Right cardiac atrium (tissue), 5 donors: ENCODE measurements at regions not wholly inside any gene's neighbourhood (a gene's known extent, or its start where the extent isn't known, plus 50 kb on each side); places are given as distances from the start of the nearest gene placed in this dataset.

Experiments used
- ATAC-seq, 2 donors: fragments of 200-7000 bp; cut with Tn5 transposase; one replicate each; pipeline versions ENCODE4 v1.8.0 to v1.9.1; 2020; ENCODE audit warnings: moderate library complexity in 2 of 2, mild to moderate bottlenecking in 1 of 2
- DNase-seq, 3 donors: peaks; one replicate each; pipeline ENCODE4 v3.0.0-alpha.2; 2020
- H3K27ac ChIP-seq: one replicate; pipeline ENCODE4 v1.5.1; 2013; ENCODE audit warnings: mild to moderate bottlenecking, low read length, control low read depth, moderate library complexity
- H3K27me3 ChIP-seq: one replicate; pipeline ENCODE4 v1.6.1; 2013; ENCODE audit not compliant: control insufficient read depth, insufficient read depth
- H3K4me1 ChIP-seq: one replicate; pipeline ENCODE4 v1.6.1; 2013; ENCODE audit warnings: low read length; ENCODE audit not compliant: control insufficient read depth, insufficient read depth
- H3K4me3 ChIP-seq: one replicate; pipeline ENCODE4 v1.5.1; 2013; ENCODE audit warnings: low read length, control low read depth
- H3K9me3 ChIP-seq: one replicate; pipeline ENCODE4 v1.6.1; 2013; ENCODE audit warnings: low read length; ENCODE audit not compliant: control insufficient read depth
- WGBS: extraction: QIAGEN DNeasy Blood & Tissue Kit; methylation state at CpG from one replicate; pipeline ENCODE4 v1.1.7; 2013; 5-methylcytosine and 5-hydroxymethylcytosine counted together
- intact Hi-C, 4 donors: fragments of 100-400 bp; cut with DNase I; formaldehyde crosslinking; loops; one replicate each; pipeline versions ENCODE4 v1.11.0 to v1.14.0; 2022 to 2023
- donor health status: healthy with polysubstance abuse.
- donor health status: DM: no; HTN: yes; CAD: no.
- donor health status: DM: no; HTN: no; CAD: no.
- donor health status: DM: no; HTN: yes; CAD: no; lungs with severe emphysema.
- donor health status: DM: yes; HTN: yes; CAD: no.

- H3K4me3 ChIP-seq = no peak overlapping the region
- no peaks in the 10 kb centered on the region for H3K4me1 ChIP-seq
- no peak for DNase-seq
- no peaks in the 10 kb centered on the region for H3K9me3 ChIP-seq
- ATAC-seq = no peak
- intact Hi-C loops = no loop called here
- H3K27me3 ChIP-seq = no peaks in the 10 kb centered on the region
- no peak overlapping the region for H3K27ac ChIP-seq
Measured at GRCh38 chr14:28077021-28077420, 689.6 kb upstream of the FOXG1 start.

- DNase-seq = no peak
- Histone ChIP-seq H3K4me1 (no peaks in the 10 kb centered on the region), H3K4me3 (no peak overlapping the region), H3K27me3 (no peaks in the 10 kb centered on the region), H3K27ac (no peak overlapping the region), H3K9me3 (no peaks in the 10 kb centered on the region)
- 78% methylated on average over 3 of the region's 3 CpGs for WGBS
- intact Hi-C loops = no loop called here
- no peak for ATAC-seq
Measured at GRCh38 chr14:28083389-28083788, 683.2 kb upstream of the FOXG1 start.

GRCh38 chr14:28088125-28088524, 678.5 kb upstream of the FOXG1 start:
- WGBS = 71% methylated on average over 5 of the region's 5 CpGs
- no peaks in the 10 kb centered on the region for H3K9me3 ChIP-seq
- no peak overlapping the region for H3K4me3 ChIP-seq
- H3K4me1 ChIP-seq = no peaks in the 10 kb centered on the region
- DNase-seq (no peak), ATAC-seq (no peak)
- intact Hi-C loops = no loop called here
- H3K27me3 ChIP-seq = no peaks in the 10 kb centered on the region
- H3K27ac ChIP-seq = no peak overlapping the region

- H3K27ac ChIP-seq = no peak overlapping the region
- H3K27me3 ChIP-seq = no peaks in the 10 kb centered on the region
- H3K4me3 ChIP-seq = no peak overlapping the region
- no peak for ATAC-seq
- intact Hi-C loops = no loop called here
- no peaks in the 10 kb centered on the region for H3K9me3 ChIP-seq
- DNase-seq = no peak
- H3K4me1 ChIP-seq = no peaks in the 10 kb centered on the region
Measured at GRCh38 chr14:28097585-28097984, 669.0 kb upstream of the FOXG1 start.

GRCh38 chr14:28098856-28099255, 667.7 kb upstream of the FOXG1 start:
- no peak for ATAC-seq
- Histone ChIP-seq H3K27me3 (no peaks in the 10 kb centered on the region), H3K27ac (no peak overlapping the region), H3K4me3 (no peak overlapping the region), H3K9me3 (no peaks in the 10 kb centered on the region), H3K4me1 (no peaks in the 10 kb centered on the region)
- intact Hi-C loops = no loop called here
- WGBS = 31% methylated on average over 1 of the region's 1 CpG
- DNase-seq = no peak

GRCh38 chr14:28102001-28102400, 664.6 kb upstream of the FOXG1 start:
- Histone ChIP-seq H3K4me3 (no peak overlapping the region), H3K4me1 (no peaks in the 10 kb centered on the region), H3K27me3 (no peaks in the 10 kb centered on the region), H3K9me3 (no peaks in the 10 kb centered on the region), H3K27ac (no peak overlapping the region)
- intact Hi-C loops = no loop called here
- DNase-seq (no peak), ATAC-seq (no peak)

GRCh38 chr14:28102814-28103213, 663.8 kb upstream of the FOXG1 start:
- H3K27ac ChIP-seq = no peak overlapping the region
- intact Hi-C loops = no loop called here
- H3K4me1 ChIP-seq = no peaks in the 10 kb centered on the region
- no peaks in the 10 kb centered on the region for H3K9me3 ChIP-seq
- H3K4me3 ChIP-seq = no peak overlapping the region
- ATAC-seq (no peak), DNase-seq (no peak)
- no peaks in the 10 kb centered on the region for H3K27me3 ChIP-seq
- WGBS = 41% methylated on average over 3 of the region's 3 CpGs

GRCh38 chr14:28113311-28113710, 653.3 kb upstream of the FOXG1 start:
- Histone ChIP-seq H3K9me3 (peaks cover 2% of the 10 kb centered on the region), H3K27ac (no peak overlapping the region), H3K27me3 (no peaks in the 10 kb centered on the region), H3K4me1 (no peaks in the 10 kb centered on the region), H3K4me3 (no peak overlapping the region)
- ATAC-seq (no peak), DNase-seq (no peak)
- intact Hi-C loops = no loop called here
- WGBS = 75% methylated on average over 2 of the region's 2 CpGs

- Histone ChIP-seq H3K27me3 (no peaks in the 10 kb centered on the region), H3K4me1 (no peaks in the 10 kb centered on the region), H3K9me3 (peaks cover 2% of the 10 kb centered on the region), H3K27ac (no peak overlapping the region), H3K4me3 (no peak overlapping the region)
- intact Hi-C loops = no loop called here
- ATAC-seq = no peak
- no peak for DNase-seq
Measured at GRCh38 chr14:28116716-28117115, 649.9 kb upstream of the FOXG1 start.

- no peak for DNase-seq
- H3K4me1 ChIP-seq = no peaks in the 10 kb centered on the region
- 83% methylated on average over 2 of the region's 2 CpGs for WGBS
- H3K27me3 ChIP-seq = no peaks in the 10 kb centered on the region
- intact Hi-C loops = no loop called here
- H3K27ac ChIP-seq = no peak overlapping the region
- H3K4me3 ChIP-seq = no peak overlapping the region
- peaks cover 2% of the 10 kb centered on the region for H3K9me3 ChIP-seq
- ATAC-seq = no peak
Measured at GRCh38 chr14:28119849-28120248, 646.7 kb upstream of the FOXG1 start.

GRCh38 chr14:28120391-28120790, 646.2 kb upstream of the FOXG1 start:
- H3K27me3 ChIP-seq = no peaks in the 10 kb centered on the region
- ATAC-seq (no peak), DNase-seq (no peak)
- H3K4me3 ChIP-seq = no peak overlapping the region
- H3K9me3 ChIP-seq = peaks cover 2% of the 10 kb centered on the region
- intact Hi-C loops = no loop called here
- no peak overlapping the region for H3K27ac ChIP-seq
- no peaks in the 10 kb centered on the region for H3K4me1 ChIP-seq

GRCh38 chr14:28121512-28122297, 644.9 kb upstream of the FOXG1 start:
- 21% methylated on average over 3 of the region's 3 CpGs for WGBS
- intact Hi-C loops = no loop called here
- peaks cover under 1% of the 10 kb centered on the region for H3K9me3 ChIP-seq
- DNase-seq (no peak), ATAC-seq (no peak)
- H3K4me3 ChIP-seq = no peak overlapping the region
- H3K27ac ChIP-seq = no peak overlapping the region
- no peaks in the 10 kb centered on the region for H3K4me1 ChIP-seq
- no peaks in the 10 kb centered on the region for H3K27me3 ChIP-seq
